HepG2 (cell line): ENCODE measurements at regions not wholly inside any gene's neighbourhood (a gene's known extent, or its start where the extent isn't known, plus 50 kb on each side); places are given as distances from the start of the nearest gene placed in this dataset.

Experiments used
- ATAC-seq: fragments of 200-7000 bp; cut with Tn5 transposase; 3 replicates; pipeline ENCODE4 v1.9.1; 2020; ENCODE audit warnings: mild to moderate bottlenecking, moderate library complexity
- BruUV-seq: library from RNA; stranded (reverse); fragments of 400-500 nt; replicated peaks from 2 replicates; lab custom pipeline; 2021; lab: Mats Ljungman, UMichigan
- CTCF ChIA-PET: fragments of 300-600 bp; formaldehyde crosslinking; extraction: SDS; loops from one replicate; lab custom pipeline; 2021; ENCODE audit warnings: low total read pairs, inconsistent platforms, low intra/inter-chr PET ratio; lab: Yijun Ruan, JAX
- POLR2A ChIA-PET: fragments of 350-600 bp; sonication (Branson Sonifier 250); formaldehyde crosslinking; loops from one replicate; lab custom pipeline; 2020; ENCODE audit warnings: antibody characterized with exemption, inconsistent platforms; lab: Yijun Ruan, JAX
- DNase-seq: peaks from one replicate; pipeline ENCODE4 v3.0.0-alpha.2; 2015; ENCODE audit warnings: low spot score
- FAIRE-seq: peaks from 3 replicates; lab custom pipeline; 2011; peaks lifted over from hg19 to GRCh38; lab: Jason Lieb, UNC
- H2AFZ ChIP-seq: one replicate; pipeline ENCODE4 v1.6.1; 2011; ENCODE audit warnings: low read length, inconsistent platforms
- H3K27ac ChIP-seq: fragments of 300-600 bp; 3 replicates; pipeline ENCODE4 v1.8.0; 2011; ENCODE audit warnings: mixed run types, mild to moderate bottlenecking, mixed read lengths, low read length, inconsistent platforms; ENCODE audit not compliant: insufficient read depth; ENCODE audit errors: extremely low read length
- H3K27me3 ChIP-seq, 2 experiments: fragments of 200-600 bp in 1 of 2; 2 replicates in 1 of 2; 3 replicates in 1 of 2; pipeline versions ENCODE4 v1.6.0 to v1.8.0; 2011; ENCODE audit warnings: low read length in 2 of 2, mild to moderate bottlenecking in 2 of 2, moderate library complexity in 2 of 2, inconsistent platforms in 1 of 2; ENCODE audit not compliant: insufficient read depth in 2 of 2, control insufficient read depth in 1 of 2
- H3K36me3 ChIP-seq, 2 experiments: fragments of 200-600 bp in 1 of 2; replicated peaks in 1 of 2; 2 replicates in 1 of 2; 3 replicates in 1 of 2; pipeline versions ENCODE4 v1.5.1 to v1.8.0; 2011; ENCODE audit warnings: low read length in 2 of 2, inconsistent platforms in 1 of 2; ENCODE audit not compliant: insufficient read depth in 2 of 2, control insufficient read depth in 1 of 2
- H3K4me1 ChIP-seq: 2 replicates; pipeline ENCODE4 v1.5.1; 2012; ENCODE audit warnings: low read length, inconsistent platforms; ENCODE audit not compliant: insufficient read depth
- H3K4me2 ChIP-seq: 2 replicates; pipeline ENCODE4 v1.6.0; 2011; ENCODE audit warnings: low read depth, low read length, inconsistent platforms
- H3K4me3 ChIP-seq, 3 experiments: fragments of 200-600 bp in 1 of 3; sonication (generic), shearing (Covaris generic) in 1 of 3; replicated peaks in 1 of 3; 2 replicates each; pipeline ENCODE4 v1.5.1; 2011 to 2016; ENCODE audit warnings: low read length in 3 of 3, inconsistent platforms in 2 of 3, low read depth in 2 of 3, mild to moderate bottlenecking in 2 of 3, control low read depth in 1 of 3, mixed read lengths in 1 of 3; ENCODE audit not compliant: insufficient read depth in 1 of 3
- H3K79me2 ChIP-seq: one replicate; pipeline ENCODE4 v1.6.1; 2011; ENCODE audit warnings: low read length, inconsistent platforms; ENCODE audit not compliant: insufficient read depth
- H3K9ac ChIP-seq: 2 replicates; pipeline ENCODE4 v1.6.0; 2011; ENCODE audit warnings: mild to moderate bottlenecking, low read depth, low read length, inconsistent platforms; ENCODE audit not compliant: insufficient read depth
- H3K9me3 ChIP-seq: 2 replicates; pipeline ENCODE4 v1.5.1; 2012; ENCODE audit warnings: mild to moderate bottlenecking, low read length
- H4K20me1 ChIP-seq: 2 replicates; pipeline ENCODE4 v1.6.0; 2011; ENCODE audit warnings: inconsistent platforms, mild to moderate bottlenecking, low read length, moderate library complexity; ENCODE audit not compliant: insufficient read depth
- IRX3 ChIP-seq: sonication (generic); formaldehyde crosslinking; IDR thresholded peaks from 2 replicates; pipeline ENCODE4 v1.8.1; 2023; ENCODE audit warnings: mild to moderate bottlenecking, low read depth, missing genetic modification reagents, borderline replicate concordance
- MTA1 ChIP-seq: sonication (generic); formaldehyde crosslinking; IDR thresholded peaks from 2 replicates; pipeline ENCODE4 v1.4.0; 2020; ENCODE audit warnings: missing genetic modification reagents, mild to moderate bottlenecking, borderline replicate concordance
- NRL ChIP-seq: sonication (generic); formaldehyde crosslinking; IDR thresholded peaks from 2 replicates; pipeline ENCODE4 v1.5.0; 2020; ENCODE audit warnings: missing genetic modification reagents, mild to moderate bottlenecking, moderate library complexity, borderline replicate concordance
- REPIN1 ChIP-seq: sonication (generic); formaldehyde crosslinking; IDR thresholded peaks from 2 replicates; pipeline ENCODE4 v1.8.0; 2022; ENCODE audit warnings: missing genetic modification reagents, low read depth, mild to moderate bottlenecking, borderline replicate concordance
- SRF ChIP-seq: IDR thresholded peaks from 2 replicates; pipeline ENCODE4 v1.6.1; 2011; ENCODE audit warnings: mild to moderate bottlenecking, low read depth, low read length, moderate library complexity
- TCF12 ChIP-seq, 2 experiments: fragments of 450-650 bp in 1 of 2; sonication (generic) in 1 of 2; formaldehyde crosslinking in 1 of 2; IDR thresholded peaks; 2 replicates each; pipeline versions ENCODE4 v1.6.1 to v1.8.0; 2017 to 2022; ENCODE audit warnings: antibody characterized with exemption in 1 of 2, mild to moderate bottlenecking in 1 of 2, missing genetic modification reagents in 1 of 2, moderate library complexity in 1 of 2
- YEATS2 ChIP-seq: sonication (generic); formaldehyde crosslinking; IDR thresholded peaks from 2 replicates; pipeline ENCODE4 v1.4.0; 2020; ENCODE audit warnings: missing genetic modification reagents, borderline replicate concordance
- ZEB1 ChIP-seq: IDR thresholded peaks from 2 replicates; pipeline ENCODE4 v1.6.1; 2012; ENCODE audit warnings: mild to moderate bottlenecking, low read depth, inconsistent platforms; ENCODE audit not compliant: insufficient replicate concordance
- ZNF484 ChIP-seq: sonication (generic); formaldehyde crosslinking; IDR thresholded peaks from 2 replicates; pipeline ENCODE4 v1.5.1; 2020; ENCODE audit warnings: mild to moderate bottlenecking, low read depth, missing genetic modification reagents, borderline replicate concordance
- ZNF549 ChIP-seq: sonication (generic); formaldehyde crosslinking; IDR thresholded peaks from 2 replicates; pipeline ENCODE4 v1.5.0; 2020; ENCODE audit warnings: missing genetic modification reagents
- ZNF570 ChIP-seq: sonication (generic); formaldehyde crosslinking; IDR thresholded peaks from 2 replicates; pipeline ENCODE4 v1.4.0; 2020; ENCODE audit warnings: mild to moderate bottlenecking, missing genetic modification reagents, borderline replicate concordance
- ZNF674 ChIP-seq: sonication (generic); formaldehyde crosslinking; IDR thresholded peaks from 2 replicates; pipeline ENCODE4 v1.5.0; 2020; ENCODE audit warnings: low read depth, mild to moderate bottlenecking, missing genetic modification reagents
- ZNF83 ChIP-seq: sonication (generic); formaldehyde crosslinking; IDR thresholded peaks from 2 replicates; pipeline ENCODE4 v1.4.0; 2020; ENCODE audit warnings: missing genetic modification reagents, mild to moderate bottlenecking, borderline replicate concordance
- WGBS: methylation state at CpG from one replicate; pipeline ENCODE4 v1.1.6; 2017; ENCODE audit warnings: low lambda C conversion rate; 5-methylcytosine and 5-hydroxymethylcytosine counted together
- in situ Hi-C: cut with HindIII; loops from 2 replicates; pipeline ENCODE4 v1.10.0; 2017; ENCODE audit warnings: low pct_unique_long_range_greater_than_20kb; ENCODE audit not compliant: extremely low pct_ligation_motif_present
- intact Hi-C: fragments of 100-400 bp; cut with micrococcal nuclease; formaldehyde crosslinking; loops from one replicate; pipeline ENCODE4 v1.10.0; 2022; ENCODE audit not compliant: unreplicated experiment
- TF ChIP-seq, protein P1 (sequence below): sonication (generic); formaldehyde crosslinking; IDR thresholded peaks from 2 replicates; pipeline ENCODE4 v1.4.0; 2020; ENCODE audit warnings: mild to moderate bottlenecking, missing genetic modification reagents
- TF ChIP-seq, protein P2 (sequence below): sonication (generic); formaldehyde crosslinking; IDR thresholded peaks from 2 replicates; pipeline ENCODE4 v1.9.0; 2021; ENCODE audit warnings: missing genetic modification reagents, mild to moderate bottlenecking, borderline replicate concordance
- TF ChIP-seq, protein P3 (sequence below): sonication (generic); formaldehyde crosslinking; IDR thresholded peaks from 2 replicates; pipeline ENCODE4 v1.4.0; 2020; ENCODE audit warnings: missing genetic modification reagents, borderline replicate concordance
- TF ChIP-seq, protein P4 (sequence below): sonication (generic); formaldehyde crosslinking; conservative IDR thresholded peaks from 2 replicates; pipeline ENCODE4 v1.8.0; 2022; ENCODE audit warnings: low read depth, missing genetic modification reagents
- TF ChIP-seq, protein P5 (sequence below): sonication (generic); formaldehyde crosslinking; IDR thresholded peaks from 2 replicates; pipeline ENCODE4 v1.8.0; 2022; ENCODE audit warnings: mild to moderate bottlenecking, missing genetic modification reagents, borderline replicate concordance

DNA sequence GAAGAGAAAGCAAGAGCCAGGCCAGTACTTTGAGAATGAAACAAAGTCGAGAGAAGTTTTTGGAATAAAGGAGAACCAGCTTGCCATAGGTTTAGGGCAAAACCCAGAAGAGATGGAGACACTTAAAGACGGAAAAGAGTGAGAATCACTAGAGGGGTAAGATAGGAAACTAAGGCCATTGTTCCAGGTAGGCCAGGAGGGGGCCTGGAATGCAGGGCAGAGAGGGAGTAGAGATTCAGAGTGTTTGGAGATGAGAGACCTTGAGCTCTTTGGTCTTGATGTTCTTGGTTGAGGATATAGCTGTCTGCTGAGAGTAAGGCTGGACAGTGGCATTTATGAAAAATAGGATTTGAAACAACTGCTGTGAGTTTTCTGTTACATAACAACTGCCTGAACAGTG lies 263.3 kb upstream of the POU2AF2 start:
- H3K9me3 ChIP-seq: no peaks in the 10 kb centered on the region
- H2AFZ ChIP-seq: no peak overlapping the region
- ATAC-seq (no peak; the same call in 1 of the 3 replicates), DNase-seq (no peak), FAIRE-seq (no peak)
- no peak overlapping the region for H3K4me2 ChIP-seq
- intact Hi-C loops: no loop called here
- H3K4me1 ChIP-seq: no peaks in the 10 kb centered on the region
- H3K27ac ChIP-seq: no peak overlapping the region
- ChIA-PET POLR2A (no interaction called here), CTCF (no interaction called here)
- no peak overlapping the region for H3K9ac ChIP-seq
- no peaks in the 10 kb centered on the region for H3K79me2 ChIP-seq
- no peaks in the 10 kb centered on the region for H4K20me1 ChIP-seq
- TF ChIP-seq NRL: no peak
- no peak for TF ChIP-seq ZNF570 (CRISPR knock-in tag)
- TF ChIP-seq MTA1 (CRISPR knock-in tag): no peak
- no peak for TF ChIP-seq ZNF674
- no peak for TF ChIP-seq YEATS2 (CRISPR knock-in tag)
- no peak for TF ChIP-seq ZNF83 (CRISPR knock-in tag)
- no peak for TF ChIP-seq ZNF549 (CRISPR knock-in tag)
- no peak for TF ChIP-seq ZEB1
- no peak for TF ChIP-seq SRF
- no peak for TF ChIP-seq IRX3 (CRISPR knock-in tag)
- TF ChIP-seq, protein P1, sequence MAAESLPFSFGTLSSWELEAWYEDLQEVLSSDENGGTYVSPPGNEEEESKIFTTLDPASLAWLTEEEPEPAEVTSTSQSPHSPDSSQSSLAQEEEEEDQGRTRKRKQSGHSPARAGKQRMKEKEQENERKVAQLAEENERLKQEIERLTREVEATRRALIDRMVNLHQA (CRISPR knock-in tag): no peak
- TF ChIP-seq, protein P2, sequence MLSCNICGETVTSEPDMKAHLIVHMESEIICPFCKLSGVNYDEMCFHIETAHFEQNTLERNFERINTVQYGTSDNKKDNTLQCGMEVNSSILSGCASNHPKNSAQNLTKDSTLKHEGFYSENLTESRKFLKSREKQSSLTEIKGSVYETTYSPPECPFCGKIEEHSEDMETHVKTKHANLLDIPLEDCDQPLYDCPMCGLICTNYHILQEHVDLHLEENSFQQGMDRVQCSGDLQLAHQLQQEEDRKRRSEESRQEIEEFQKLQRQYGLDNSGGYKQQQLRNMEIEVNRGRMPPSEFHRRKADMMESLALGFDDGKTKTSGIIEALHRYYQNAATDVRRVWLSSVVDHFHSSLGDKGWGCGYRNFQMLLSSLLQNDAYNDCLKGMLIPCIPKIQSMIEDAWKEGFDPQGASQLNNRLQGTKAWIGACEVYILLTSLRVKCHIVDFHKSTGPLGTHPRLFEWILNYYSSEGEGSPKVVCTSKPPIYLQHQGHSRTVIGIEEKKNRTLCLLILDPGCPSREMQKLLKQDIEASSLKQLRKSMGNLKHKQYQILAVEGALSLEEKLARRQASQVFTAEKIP (CRISPR knock-in tag): no peak
- TF ChIP-seq, protein P3, sequence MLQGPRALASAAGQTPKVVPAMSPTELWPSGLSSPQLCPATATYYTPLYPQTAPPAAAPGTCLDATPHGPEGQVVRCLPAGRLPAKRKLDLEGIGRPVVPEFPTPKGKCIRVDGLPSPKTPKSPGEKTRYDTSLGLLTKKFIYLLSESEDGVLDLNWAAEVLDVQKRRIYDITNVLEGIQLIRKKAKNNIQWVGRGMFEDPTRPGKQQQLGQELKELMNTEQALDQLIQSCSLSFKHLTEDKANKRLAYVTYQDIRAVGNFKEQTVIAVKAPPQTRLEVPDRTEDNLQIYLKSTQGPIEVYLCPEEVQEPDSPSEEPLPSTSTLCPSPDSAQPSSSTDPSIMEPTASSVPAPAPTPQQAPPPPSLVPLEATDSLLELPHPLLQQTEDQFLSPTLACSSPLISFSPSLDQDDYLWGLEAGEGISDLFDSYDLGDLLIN (CRISPR knock-in tag): no peak
- TF ChIP-seq, protein P4, sequence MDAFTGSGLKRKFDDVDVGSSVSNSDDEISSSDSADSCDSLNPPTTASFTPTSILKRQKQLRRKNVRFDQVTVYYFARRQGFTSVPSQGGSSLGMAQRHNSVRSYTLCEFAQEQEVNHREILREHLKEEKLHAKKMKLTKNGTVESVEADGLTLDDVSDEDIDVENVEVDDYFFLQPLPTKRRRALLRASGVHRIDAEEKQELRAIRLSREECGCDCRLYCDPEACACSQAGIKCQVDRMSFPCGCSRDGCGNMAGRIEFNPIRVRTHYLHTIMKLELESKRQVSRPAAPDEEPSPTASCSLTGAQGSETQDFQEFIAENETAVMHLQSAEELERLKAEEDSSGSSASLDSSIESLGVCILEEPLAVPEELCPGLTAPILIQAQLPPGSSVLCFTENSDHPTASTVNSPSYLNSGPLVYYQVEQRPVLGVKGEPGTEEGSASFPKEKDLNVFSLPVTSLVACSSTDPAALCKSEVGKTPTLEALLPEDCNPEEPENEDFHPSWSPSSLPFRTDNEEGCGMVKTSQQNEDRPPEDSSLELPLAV (CRISPR knock-in tag): no peak
- no peak for TF ChIP-seq REPIN1
- no peak for TF ChIP-seq TCF12 (IDR thresholded peaks at IDR 0.05)
- TF ChIP-seq TCF12 (CRISPR knock-in tag; IDR thresholded peaks at IDR 0.05): no peak
- no peak for TF ChIP-seq ZNF484
- TF ChIP-seq, protein P5, sequence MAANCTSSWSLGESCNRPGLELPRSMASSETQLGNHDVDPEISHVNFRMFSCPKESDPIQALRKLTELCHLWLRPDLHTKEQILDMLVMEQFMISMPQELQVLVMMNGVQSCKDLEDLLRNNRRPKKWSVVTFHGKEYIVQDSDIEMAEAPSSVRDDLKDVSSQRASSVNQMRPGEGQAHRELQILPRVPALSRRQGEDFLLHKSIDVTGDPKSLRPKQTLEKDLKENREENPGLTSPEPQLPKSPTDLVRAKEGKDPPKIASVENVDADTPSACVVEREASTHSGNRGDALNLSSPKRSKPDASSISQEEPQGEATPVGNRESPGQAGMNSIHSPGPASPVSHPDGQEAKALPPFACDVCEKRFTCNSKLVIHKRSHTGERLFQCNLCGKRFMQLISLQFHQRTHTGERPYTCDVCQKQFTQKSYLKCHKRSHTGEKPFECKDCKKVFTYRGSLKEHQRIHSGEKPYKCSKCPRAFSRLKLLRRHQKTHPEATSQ (CRISPR knock-in tag): no peak
- in situ Hi-C loops: no loop called here
- no peaks in the 10 kb centered on the region for H3K36me3 ChIP-seq
- no peak overlapping the region for H3K4me3 ChIP-seq
- no peaks in the 10 kb centered on the region for H3K27me3 ChIP-seq
- 3% methylated on average over 2 of the region's 2 CpGs for WGBS
- no TSS peak for BruUV-seq
